Urinary bladder (tissue), 3 donors: ENCODE measurements at regions not wholly inside any gene's neighbourhood (a gene's known extent, or its start where the extent isn't known, plus 50 kb on each side); places are given as distances from the start of the nearest gene placed in this dataset.
"Not testable (repeated sequence)": the region's sequence is repeated elsewhere in the genome, so short reads cannot be mapped to it uniquely, and the experiment has no call there.

Experiments
- DNase-seq: peaks from one replicate; pipeline ENCODE4 v3.0.0-alpha.2; 2015; ENCODE audit errors: extremely low spot score
- H3K27ac ChIP-seq: one replicate; pipeline ENCODE4 v1.5.1; 2013; ENCODE audit warnings: low read depth, mild to moderate bottlenecking, moderate library complexity
- H3K36me3 ChIP-seq: one replicate; pipeline ENCODE4 v1.6.1; 2013; ENCODE audit warnings: mild to moderate bottlenecking, moderate library complexity; ENCODE audit not compliant: insufficient read depth
- H3K4me1 ChIP-seq: one replicate; pipeline ENCODE4 v1.6.1; 2013; ENCODE audit warnings: mild to moderate bottlenecking, moderate library complexity; ENCODE audit not compliant: insufficient read depth
- H3K4me3 ChIP-seq: one replicate; pipeline ENCODE4 v1.5.1; 2013; ENCODE audit warnings: low read depth, low read length
- WGBS: extraction: QIAGEN DNeasy Blood & Tissue Kit; methylation state at CpG from one replicate; pipeline ENCODE4 v1.1.7; 2013; 5-methylcytosine and 5-hydroxymethylcytosine counted together
- donor health status: healthy with polysubstance abuse.
- donor health status: healthy.

GRCh38 chr1:47687631-47688460 lies 250.0 kb downstream of the FOXD2 start:
- H3K36me3 ChIP-seq: no peaks in the 10 kb centered on the region
- no peak for DNase-seq
- no peaks in the 10 kb centered on the region for H3K4me1 ChIP-seq
- H3K27ac ChIP-seq: no peak overlapping the region
- no peak overlapping the region for H3K4me3 ChIP-seq
- 67% methylated on average over 24 of the region's 24 CpGs for WGBS

- H3K27ac ChIP-seq: no peak overlapping the region
- no peak overlapping the region for H3K4me3 ChIP-seq
- 75% methylated on average over 19 of the region's 19 CpGs for WGBS
- no peak for DNase-seq
- no peaks in the 10 kb centered on the region for H3K4me1 ChIP-seq
- H3K36me3 ChIP-seq: no peaks in the 10 kb centered on the region
Observed at GRCh38 chr1:47688461-47689296, 250.8 kb downstream of the FOXD2 start.

GRCh38 chr1:47689894-47690293 lies 252.1 kb downstream of the FOXD2 start:
- Histone ChIP-seq H3K27ac (no peak overlapping the region), H3K4me1 (no peaks in the 10 kb centered on the region), H3K4me3 (no peak overlapping the region), H3K36me3 (no peaks in the 10 kb centered on the region)
- WGBS: 84% methylated on average over 11 of the region's 11 CpGs
- DNase-seq: no peak

DNA sequence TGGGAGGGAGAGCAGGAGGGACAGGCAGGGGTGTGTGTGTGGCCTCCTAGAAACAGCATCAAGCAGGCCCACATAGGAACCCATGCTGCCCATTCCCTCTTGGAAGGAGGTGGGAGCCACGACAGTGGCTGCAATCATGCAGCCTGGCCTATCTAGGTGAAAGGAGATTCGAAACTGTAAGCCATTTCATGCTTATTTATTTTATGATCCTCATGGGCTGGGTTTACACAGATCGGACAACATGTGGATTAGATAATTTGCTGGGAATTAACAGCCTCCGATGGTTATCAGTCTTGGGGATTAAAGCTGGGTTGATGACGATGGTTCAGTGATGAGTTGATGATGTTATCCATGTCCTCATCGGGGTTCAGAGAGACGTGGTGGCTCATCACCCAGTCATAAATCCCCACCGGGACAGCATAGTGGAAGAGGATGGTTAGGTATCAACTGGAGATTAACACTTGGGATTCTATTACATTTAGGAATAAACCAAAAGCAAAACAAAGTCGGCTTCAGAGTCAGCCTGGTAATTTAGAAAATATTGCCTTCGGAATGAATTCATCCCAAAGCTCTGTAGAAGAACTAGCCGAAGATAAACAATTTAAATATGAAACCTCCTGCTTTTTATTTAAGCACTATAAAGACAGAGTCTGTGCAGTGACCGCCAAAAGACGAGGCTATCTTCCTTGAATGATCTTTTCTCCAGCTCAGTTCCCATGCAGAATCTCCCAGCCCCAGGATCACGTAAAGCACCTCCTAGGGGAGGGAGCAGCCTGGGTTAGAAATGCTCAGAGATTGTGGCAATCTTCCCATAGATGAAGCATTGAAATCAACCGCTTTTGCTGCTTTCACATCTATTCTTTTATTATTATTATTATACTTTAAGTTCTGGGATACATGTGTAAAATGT lies 252.8 kb downstream of the FOXD2 start:
- H3K4me1 ChIP-seq: no peaks in the 10 kb centered on the region
- no peak overlapping the region for H3K27ac ChIP-seq
- 44% methylated on average over 15 of the region's 15 CpGs for WGBS
- H3K36me3 ChIP-seq: no peaks in the 10 kb centered on the region
- H3K4me3 ChIP-seq: no peak overlapping the region
- no peak for DNase-seq

DNA sequence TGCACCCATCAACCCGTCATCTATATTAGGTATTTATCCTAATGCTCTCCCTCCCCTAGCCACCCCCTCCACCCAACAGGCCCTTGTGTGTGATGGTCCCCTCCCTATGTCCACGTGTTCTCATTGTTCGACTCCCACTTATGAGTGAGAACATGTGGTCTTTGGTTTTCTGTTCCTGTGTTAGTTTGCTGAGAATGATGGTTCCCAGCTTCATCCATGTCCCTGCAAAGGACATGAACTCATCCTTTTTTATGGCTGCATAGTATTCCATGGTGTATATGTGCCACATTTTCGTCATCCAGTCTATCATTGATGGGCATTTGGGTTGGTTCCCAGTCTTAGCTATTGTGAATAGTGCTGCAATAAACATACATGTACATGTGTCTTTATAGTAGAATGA lies 253.4 kb downstream of the FOXD2 start:
- H3K27ac ChIP-seq, DNase-seq, H3K4me3 ChIP-seq, H3K4me1 ChIP-seq, H3K36me3 ChIP-seq: not testable (repeated sequence)
- WGBS: 88% methylated on average over 4 of the region's 4 CpGs

DNA sequence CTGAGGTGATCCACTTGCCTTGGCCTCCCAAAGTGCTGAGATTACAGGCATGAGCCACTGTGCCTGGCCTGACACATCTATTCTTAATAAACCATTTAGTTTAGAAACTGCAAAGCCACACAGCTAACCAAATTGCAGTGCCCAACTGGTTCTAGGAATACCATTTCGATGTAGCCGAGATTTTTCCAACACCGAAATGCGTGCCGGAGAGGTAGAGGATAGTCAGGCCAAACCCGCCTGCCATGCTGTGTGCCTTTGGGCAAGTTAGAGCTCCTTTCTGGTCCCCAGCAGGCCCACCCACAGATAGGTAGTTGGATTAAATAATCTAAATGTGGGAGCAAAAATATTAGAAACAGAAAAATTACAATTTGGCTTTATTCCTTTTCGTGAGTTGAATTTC lies 254.4 kb downstream of the FOXD2 start:
- no peaks in the 10 kb centered on the region for H3K4me1 ChIP-seq
- H3K4me3 ChIP-seq: no peak overlapping the region
- H3K36me3 ChIP-seq: no peaks in the 10 kb centered on the region
- no peak overlapping the region for H3K27ac ChIP-seq
- DNase-seq: no peak
- 97% methylated on average over 7 of the region's 7 CpGs for WGBS

GRCh38 chr1:47693115-47693514 lies 255.3 kb downstream of the FOXD2 start:
- 89% methylated on average over 8 of the region's 8 CpGs for WGBS
- DNase-seq: no peak

GRCh38 chr1:47694011-47694890 lies 256.4 kb downstream of the FOXD2 start:
- 91% methylated on average over 14 of the region's 14 CpGs for WGBS
- no peaks in the 10 kb centered on the region for H3K4me1 ChIP-seq
- no peak for DNase-seq
- H3K27ac ChIP-seq: no peak overlapping the region
- H3K36me3 ChIP-seq: no peaks in the 10 kb centered on the region
- H3K4me3 ChIP-seq: no peak overlapping the region

More at GRCh38 chr1:47693115-47693514, 255.3 kb downstream of the FOXD2 start:
- no peak overlapping the region for H3K27ac ChIP-seq
- H3K36me3 ChIP-seq: no peaks in the 10 kb centered on the region
- H3K4me3 ChIP-seq: no peak overlapping the region
- H3K4me1 ChIP-seq: no peaks in the 10 kb centered on the region

DNA sequence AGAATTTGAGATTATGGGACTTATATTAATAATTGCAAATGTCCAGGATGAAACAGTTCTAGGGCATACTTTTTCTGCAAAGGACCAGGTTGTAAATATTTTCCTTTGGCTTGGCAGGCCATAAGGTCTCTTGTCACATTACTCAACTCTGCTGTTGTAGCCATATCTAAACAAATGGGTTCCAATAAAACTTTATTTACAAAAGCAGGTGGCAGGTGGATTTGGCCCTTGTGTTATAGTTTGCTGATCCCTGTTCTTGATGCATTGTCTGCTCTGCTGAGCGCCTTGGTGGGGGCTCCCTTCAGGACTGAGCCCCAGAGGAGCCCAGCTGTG lies 258.5 kb downstream of the FOXD2 start:
- H3K4me1 ChIP-seq: no peaks in the 10 kb centered on the region
- H3K36me3 ChIP-seq: no peaks in the 10 kb centered on the region
- no peak overlapping the region for H3K27ac ChIP-seq
- H3K4me3 ChIP-seq: no peak overlapping the region
- whole genome bisulfite sequencing: 91% methylated on average over 1 of the region's 1 CpG
- no peak for DNase-seq

DNA sequence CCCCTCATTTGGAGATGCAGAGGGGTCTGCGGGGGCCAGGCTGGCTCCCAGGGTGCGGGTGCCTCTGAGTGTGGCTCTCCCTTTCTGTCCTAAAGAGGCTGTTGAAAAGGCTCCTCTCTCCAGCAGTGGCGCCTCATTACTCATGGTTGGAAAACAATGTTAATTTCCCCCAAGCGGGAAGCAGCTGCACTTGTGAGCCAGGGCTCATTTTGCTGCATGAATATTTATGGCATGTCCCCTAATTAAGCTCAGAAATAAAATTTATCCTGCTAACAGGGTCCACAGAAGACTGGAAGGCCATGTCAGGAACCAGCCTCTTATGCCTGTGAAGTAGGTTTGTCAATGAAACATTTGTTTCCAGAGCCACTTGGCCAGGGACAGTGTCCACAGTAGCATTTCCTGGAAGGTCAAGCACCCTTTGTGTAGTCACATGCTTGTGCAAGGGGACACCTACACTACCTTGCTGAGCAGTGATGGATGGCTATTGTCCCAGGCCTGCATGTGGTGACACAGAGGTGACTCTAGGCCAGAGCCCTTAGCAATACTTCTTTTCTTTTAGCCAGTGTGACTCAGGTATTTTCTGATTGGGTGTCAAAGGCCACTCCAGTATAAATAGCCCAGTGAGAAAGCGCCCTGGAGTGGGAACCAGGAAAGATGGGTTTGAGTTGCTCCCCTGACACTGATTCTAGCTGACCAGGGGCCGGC lies 259.0 kb downstream of the FOXD2 start:
- Histone ChIP-seq H3K27ac (no peak overlapping the region), H3K4me3 (no peak overlapping the region), H3K36me3 (no peaks in the 10 kb centered on the region), H3K4me1 (no peaks in the 10 kb centered on the region)
- no peak for DNase-seq
- WGBS: 90% methylated on average over 6 of the region's 6 CpGs

GRCh38 chr1:47697616-47698335 lies 259.9 kb downstream of the FOXD2 start:
- no peak for DNase-seq
- 82% methylated on average over 7 of the region's 7 CpGs for WGBS
- H3K36me3 ChIP-seq: no peaks in the 10 kb centered on the region
- H3K4me1 ChIP-seq: no peaks in the 10 kb centered on the region
- H3K27ac ChIP-seq: no peak overlapping the region
- H3K4me3 ChIP-seq: no peak overlapping the region
